Immature natural killer cell (primary cell): ENCODE measurements at regions not wholly inside any gene's neighbourhood (a gene's known extent, or its start where the extent isn't known, plus 50 kb on each side); places are given as distances from the start of the nearest gene placed in this dataset.

Experiments used
- DNase-seq, 3 donors: peaks; one replicate each; pipeline ENCODE4 v3.0.0; 2022; ENCODE audit warnings: mixed read lengths in 1 of 3
- H3K27ac Mint-ChIP-seq, 6 donors: one replicate each; pipeline ENCODE4 v1.8.0; 2020; ENCODE audit warnings: mixed read lengths in 6 of 6, mild to moderate bottlenecking in 5 of 6, inconsistent platforms in 4 of 6, moderate library complexity in 3 of 6
- H3K27me3 Mint-ChIP-seq, 3 donors: one replicate each; pipeline ENCODE4 v1.8.0; 2020 to 2021; ENCODE audit warnings: low read depth in 3 of 3, mild to moderate bottlenecking in 3 of 3, mixed read lengths in 3 of 3, moderate library complexity in 3 of 3, inconsistent platforms in 1 of 3
- H3K36me3 Mint-ChIP-seq, 3 donors: one replicate each; pipeline ENCODE4 v1.8.0; 2020; ENCODE audit warnings: mixed read lengths in 3 of 3, inconsistent platforms in 2 of 3, mild to moderate bottlenecking in 2 of 3
- H3K4me1 Mint-ChIP-seq, 2 donors: one replicate each; pipeline ENCODE4 v1.8.0; 2020; ENCODE audit warnings: inconsistent platforms in 2 of 2, mild to moderate bottlenecking in 2 of 2, mixed read lengths in 2 of 2, moderate library complexity in 1 of 2
- H3K4me3 Mint-ChIP-seq, 5 donors: one replicate each; pipeline ENCODE4 v1.8.0; 2020; ENCODE audit warnings: mild to moderate bottlenecking in 5 of 5, mixed read lengths in 5 of 5, inconsistent platforms in 3 of 5, moderate library complexity in 3 of 5
- H3K9me3 Mint-ChIP-seq, 6 donors: one replicate each; pipeline ENCODE4 v1.8.0; 2020; ENCODE audit warnings: mild to moderate bottlenecking in 6 of 6, mixed read lengths in 6 of 6, inconsistent platforms in 4 of 6, moderate library complexity in 3 of 6

DNA sequence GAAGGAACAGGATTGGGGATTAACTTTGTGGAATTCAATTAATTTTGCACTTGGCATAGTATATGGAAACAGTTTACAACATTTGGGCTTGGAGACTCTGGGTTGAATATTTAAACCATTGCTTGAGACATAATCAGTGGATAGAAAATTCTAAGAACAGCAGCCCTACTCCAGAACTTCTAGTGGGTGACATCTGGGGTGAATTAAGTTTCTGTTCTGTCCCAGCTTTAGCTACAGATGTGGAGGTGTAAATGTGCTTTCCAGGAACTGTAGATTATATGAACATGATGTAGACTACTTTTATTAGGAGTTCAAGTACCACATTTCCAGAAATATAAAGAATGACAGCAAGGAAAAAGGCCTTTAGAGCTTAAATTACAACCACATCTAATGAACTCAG lies 51.9 kb upstream of the SKAP2 start:
- H3K27me3 Mint-ChIP-seq: peaks cover 0 to 10% (median 6%) of the 10 kb centered on the region in 3 donors
- H3K4me3 Mint-ChIP-seq: no peak overlapping the region
- H3K4me1 Mint-ChIP-seq: no peaks in the 10 kb centered on the region
- no peak overlapping the region for H3K27ac Mint-ChIP-seq
- H3K9me3 Mint-ChIP-seq: no peaks in the 10 kb centered on the region
- H3K36me3 Mint-ChIP-seq: no peaks in the 10 kb centered on the region
- no peak for DNase-seq
